Loucy (cell line): ENCODE measurements at regions not wholly inside any gene's neighbourhood (a gene's known extent, or its start where the extent isn't known, plus 50 kb on each side); places are given as distances from the start of the nearest gene placed in this dataset.

Source experiments
- EZH2phosphoT487 ChIP-seq: fragments of 200-600 bp; IDR thresholded peaks from 2 replicates; pipeline ENCODE4 v1.6.1; 2018; ENCODE audit warnings: antibody characterized with exemption, mild to moderate bottlenecking, moderate library complexity, borderline replicate concordance
- TF ChIP-seq, protein P1 (sequence below): fragments of 200-600 bp; sonication (generic); conservative IDR thresholded peaks from 2 replicates; pipeline ENCODE4 v1.5.1; 2014; ENCODE audit warnings: mild to moderate bottlenecking, antibody characterized with exemption, low read length

DNA sequence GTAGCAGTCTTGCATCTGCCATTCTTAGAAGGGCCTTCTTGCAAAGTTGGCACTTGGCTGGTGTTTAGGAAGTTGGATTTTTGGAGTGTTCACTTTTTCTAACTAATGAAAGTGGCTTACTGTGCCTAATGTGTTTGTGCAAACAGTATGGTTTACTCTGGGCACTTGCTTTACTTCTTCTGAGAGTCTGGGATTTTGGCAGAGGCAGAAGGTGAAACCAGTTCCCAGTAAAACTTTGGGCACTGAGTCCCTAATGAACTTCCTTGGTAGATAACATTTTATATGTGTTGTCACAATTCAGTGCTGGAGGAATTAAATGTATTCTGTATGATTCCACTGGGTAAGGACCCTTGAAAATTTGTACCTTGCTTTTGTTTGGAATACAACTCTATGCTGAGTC, 155.7 kb downstream of the FAM170A start:
- TF ChIP-seq, protein P1, sequence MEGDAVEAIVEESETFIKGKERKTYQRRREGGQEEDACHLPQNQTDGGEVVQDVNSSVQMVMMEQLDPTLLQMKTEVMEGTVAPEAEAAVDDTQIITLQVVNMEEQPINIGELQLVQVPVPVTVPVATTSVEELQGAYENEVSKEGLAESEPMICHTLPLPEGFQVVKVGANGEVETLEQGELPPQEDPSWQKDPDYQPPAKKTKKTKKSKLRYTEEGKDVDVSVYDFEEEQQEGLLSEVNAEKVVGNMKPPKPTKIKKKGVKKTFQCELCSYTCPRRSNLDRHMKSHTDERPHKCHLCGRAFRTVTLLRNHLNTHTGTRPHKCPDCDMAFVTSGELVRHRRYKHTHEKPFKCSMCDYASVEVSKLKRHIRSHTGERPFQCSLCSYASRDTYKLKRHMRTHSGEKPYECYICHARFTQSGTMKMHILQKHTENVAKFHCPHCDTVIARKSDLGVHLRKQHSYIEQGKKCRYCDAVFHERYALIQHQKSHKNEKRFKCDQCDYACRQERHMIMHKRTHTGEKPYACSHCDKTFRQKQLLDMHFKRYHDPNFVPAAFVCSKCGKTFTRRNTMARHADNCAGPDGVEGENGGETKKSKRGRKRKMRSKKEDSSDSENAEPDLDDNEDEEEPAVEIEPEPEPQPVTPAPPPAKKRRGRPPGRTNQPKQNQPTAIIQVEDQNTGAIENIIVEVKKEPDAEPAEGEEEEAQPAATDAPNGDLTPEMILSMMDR, result no peak
- no peak for TF ChIP-seq EZH2phosphoT487
